ENCODE measurements at regions not wholly inside any gene's neighbourhood (a gene's known extent, or its start where the extent isn't known, plus 50 kb on each side); places are given as distances from the start of the nearest gene placed in this dataset.

DNA sequence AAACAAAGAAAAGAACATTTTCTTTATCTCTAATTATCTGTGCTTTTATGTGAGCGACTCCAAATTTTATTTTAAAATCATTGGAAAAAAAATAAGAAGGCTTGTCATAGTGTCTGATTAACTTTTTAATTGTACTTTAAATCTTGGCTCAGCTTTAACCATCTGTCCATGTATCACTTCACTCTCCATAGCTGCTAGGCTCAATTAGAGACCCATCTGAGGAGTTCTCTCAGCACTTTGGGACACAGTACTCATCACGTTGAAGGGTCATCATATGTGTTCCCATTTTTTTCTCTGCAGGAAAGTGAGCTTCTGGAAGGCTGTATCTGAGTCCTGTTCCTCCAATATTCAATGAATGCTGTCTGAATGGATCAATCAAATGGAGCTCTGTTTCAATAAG, 908.5 kb upstream of the ROBO1 start:
- in situ Hi-C loops (cut with MboI; ENCODE audit: low pct_unique_long_range_greater_than_20kb, low sequenced_read_pairs, unreplicated experiment), result no loop called here

GRCh38 chr3:80675790-80676189, 908.0 kb upstream of the ROBO1 start:
- no peak for DNase-seq (ENCODE audit: low spot score)
- in situ Hi-C loops (cut with MboI; ENCODE audit: low pct_unique_long_range_greater_than_20kb, low sequenced_read_pairs, unreplicated experiment), result no loop called here
- TF ChIP-seq, protein P1, sequence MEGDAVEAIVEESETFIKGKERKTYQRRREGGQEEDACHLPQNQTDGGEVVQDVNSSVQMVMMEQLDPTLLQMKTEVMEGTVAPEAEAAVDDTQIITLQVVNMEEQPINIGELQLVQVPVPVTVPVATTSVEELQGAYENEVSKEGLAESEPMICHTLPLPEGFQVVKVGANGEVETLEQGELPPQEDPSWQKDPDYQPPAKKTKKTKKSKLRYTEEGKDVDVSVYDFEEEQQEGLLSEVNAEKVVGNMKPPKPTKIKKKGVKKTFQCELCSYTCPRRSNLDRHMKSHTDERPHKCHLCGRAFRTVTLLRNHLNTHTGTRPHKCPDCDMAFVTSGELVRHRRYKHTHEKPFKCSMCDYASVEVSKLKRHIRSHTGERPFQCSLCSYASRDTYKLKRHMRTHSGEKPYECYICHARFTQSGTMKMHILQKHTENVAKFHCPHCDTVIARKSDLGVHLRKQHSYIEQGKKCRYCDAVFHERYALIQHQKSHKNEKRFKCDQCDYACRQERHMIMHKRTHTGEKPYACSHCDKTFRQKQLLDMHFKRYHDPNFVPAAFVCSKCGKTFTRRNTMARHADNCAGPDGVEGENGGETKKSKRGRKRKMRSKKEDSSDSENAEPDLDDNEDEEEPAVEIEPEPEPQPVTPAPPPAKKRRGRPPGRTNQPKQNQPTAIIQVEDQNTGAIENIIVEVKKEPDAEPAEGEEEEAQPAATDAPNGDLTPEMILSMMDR (IDR thresholded peaks at IDR 0.05; ENCODE audit: extremely low read depth, insufficient read depth, missing control alignments), result no peak

More for the DNA sequence above, 908.5 kb upstream of the ROBO1 start:
- DNase-seq (ENCODE audit: low spot score), result no peak
- TF ChIP-seq, protein P1 (IDR thresholded peaks at IDR 0.05; ENCODE audit: extremely low read depth, insufficient read depth, missing control alignments), result no peak

- in situ Hi-C loops (cut with MboI; ENCODE audit: low pct_unique_long_range_greater_than_20kb, low sequenced_read_pairs, unreplicated experiment), result no loop called here
Observed at GRCh38 chr3:80668600-80669294, 900.9 kb upstream of the ROBO1 start.

DNA sequence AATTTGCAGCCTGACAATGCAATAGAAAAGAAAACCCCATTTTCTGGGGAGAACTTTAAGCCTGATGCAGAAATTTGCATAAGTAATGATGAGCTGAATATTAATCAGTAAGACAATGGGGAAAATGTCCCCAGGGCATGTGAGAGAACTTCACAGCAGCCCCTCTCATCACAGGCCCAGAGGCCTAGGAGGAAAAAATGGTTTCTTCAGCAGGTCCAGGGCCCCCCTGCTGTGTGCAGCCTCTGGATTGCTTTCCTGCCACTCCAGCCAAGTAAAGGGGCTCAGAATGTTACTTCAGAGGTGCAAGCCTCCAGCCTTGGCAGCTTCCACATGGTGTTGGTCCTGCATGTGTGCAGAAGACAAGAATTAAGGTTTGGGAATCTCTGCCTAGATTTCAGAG, 900.3 kb upstream of the ROBO1 start:
- TF ChIP-seq, protein P1 (IDR thresholded peaks at IDR 0.05; ENCODE audit: extremely low read depth, insufficient read depth, missing control alignments), result no peak
- in situ Hi-C loops (cut with MboI; ENCODE audit: low pct_unique_long_range_greater_than_20kb, low sequenced_read_pairs, unreplicated experiment), result no loop called here
- no peak for DNase-seq (ENCODE audit: low spot score)

More at GRCh38 chr3:80668600-80669294, 900.9 kb upstream of the ROBO1 start:
- TF ChIP-seq, protein P1 (IDR thresholded peaks at IDR 0.05; ENCODE audit: extremely low read depth, insufficient read depth, missing control alignments), result no peak
- no peak for DNase-seq (ENCODE audit: low spot score)

DNA sequence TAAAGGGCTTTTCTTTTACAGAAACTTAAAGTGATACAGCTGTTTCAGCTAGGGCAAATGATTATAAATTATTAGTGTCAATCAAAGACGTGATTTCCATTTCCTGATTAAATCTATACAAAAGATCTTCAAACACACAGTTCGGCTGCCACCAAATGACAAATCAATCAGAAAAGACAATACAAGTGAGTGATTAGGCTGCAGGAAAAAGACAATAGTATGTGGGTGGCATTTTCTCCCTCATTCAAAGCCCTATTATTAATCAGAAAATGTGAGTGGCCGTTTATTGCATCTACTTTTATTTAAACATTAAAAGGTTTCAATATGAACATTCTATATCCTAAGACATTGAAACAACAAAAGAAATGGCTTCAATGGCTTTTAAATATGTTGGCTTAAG, 895.6 kb upstream of the ROBO1 start:
- no peak for DNase-seq (ENCODE audit: low spot score)
- in situ Hi-C loops (cut with MboI; ENCODE audit: low pct_unique_long_range_greater_than_20kb, low sequenced_read_pairs, unreplicated experiment), result no loop called here
- TF ChIP-seq, protein P1 (IDR thresholded peaks at IDR 0.05; ENCODE audit: extremely low read depth, insufficient read depth, missing control alignments), result no peak

- TF ChIP-seq, protein P1 (IDR thresholded peaks at IDR 0.05; ENCODE audit: extremely low read depth, insufficient read depth, missing control alignments), result no peak
- in situ Hi-C loops (cut with MboI; ENCODE audit: low pct_unique_long_range_greater_than_20kb, low sequenced_read_pairs, unreplicated experiment), result no loop called here
- no peak for DNase-seq (ENCODE audit: low spot score)
Observed at GRCh38 chr3:80655216-80655615, 887.4 kb upstream of the ROBO1 start.
